Ascending aorta (tissue), 2 donors: ENCODE measurements at regions not wholly inside any gene's neighbourhood (a gene's known extent, or its start where the extent isn't known, plus 50 kb on each side); places are given as distances from the start of the nearest gene placed in this dataset.

ENCODE experiments used
- DNase-seq, 2 donors: peaks; one replicate each; pipeline ENCODE4 v3.0.0-alpha.2; 2019; ENCODE audit warnings: low spot score in 2 of 2
- H3K27ac ChIP-seq, 2 donors: fragments of 200-600 bp; sonication (generic); one replicate each; pipeline ENCODE4 v1.5.1; 2016 to 2017; ENCODE audit warnings: mild to moderate bottlenecking in 1 of 2
- H3K27me3 ChIP-seq: fragments of 200-600 bp; sonication (generic); one replicate; pipeline ENCODE4 v1.5.1; 2017
- H3K36me3 ChIP-seq, 2 donors: fragments of 200-600 bp; sonication (generic); one replicate each; pipeline ENCODE4 v1.5.1; 2016
- H3K4me1 ChIP-seq, 2 donors: fragments of 200-600 bp; sonication (generic); one replicate each; pipeline ENCODE4 v1.5.1; 2016 to 2017; ENCODE audit warnings: mild to moderate bottlenecking in 1 of 2
- H3K4me3 ChIP-seq, 2 donors: fragments of 200-600 bp; sonication (generic); one replicate each; pipeline ENCODE4 v1.5.1; 2016 to 2017; ENCODE audit warnings: mild to moderate bottlenecking in 1 of 2
- H3K9me3 ChIP-seq, 2 donors: fragments of 200-600 bp; sonication (generic); one replicate each; pipeline ENCODE4 v1.5.1; 2016
- intact Hi-C: fragments of 100-400 bp; cut with DNase I; formaldehyde crosslinking; loops from one replicate; pipeline ENCODE4 v1.15.1; 2023
- TF ChIP-seq, protein P1 (sequence below), 3 experiments: fragments of 200-600 bp in 2 of 3; fragments of 450-650 bp in 1 of 3; sonication (generic) in 2 of 3; IDR thresholded peaks; one replicate each; pipeline ENCODE4 v1.5.1; 2016 to 2019; ENCODE audit warnings: antibody characterized with exemption in 3 of 3, mild to moderate bottlenecking in 1 of 3, moderate library complexity in 1 of 3

DNA sequence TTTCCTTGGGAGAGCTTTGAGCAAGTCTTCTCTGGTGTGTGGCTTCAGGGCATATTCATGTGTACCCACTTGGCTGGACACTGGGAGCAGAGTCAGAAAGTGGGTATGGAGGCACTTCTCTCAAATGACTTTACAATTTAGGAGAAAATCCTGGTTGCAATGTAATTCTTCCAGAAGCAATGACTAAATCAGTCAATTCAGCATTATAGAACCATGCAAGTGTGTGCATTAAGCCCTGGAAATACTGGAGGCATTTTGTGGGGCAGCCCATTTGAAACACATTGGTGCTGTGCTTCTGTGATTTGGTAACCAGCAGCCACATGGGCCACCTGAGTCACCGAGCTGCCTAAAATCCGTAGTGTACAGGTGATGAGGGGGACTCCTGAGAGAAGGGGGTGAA, 94.6 kb upstream of the TAS2R1 start:
- no peak for DNase-seq
- no peak overlapping the region for H3K4me3 ChIP-seq
- no peaks in the 10 kb centered on the region for H3K27me3 ChIP-seq
- no peaks in the 10 kb centered on the region for H3K4me1 ChIP-seq
- TF ChIP-seq, protein P1, sequence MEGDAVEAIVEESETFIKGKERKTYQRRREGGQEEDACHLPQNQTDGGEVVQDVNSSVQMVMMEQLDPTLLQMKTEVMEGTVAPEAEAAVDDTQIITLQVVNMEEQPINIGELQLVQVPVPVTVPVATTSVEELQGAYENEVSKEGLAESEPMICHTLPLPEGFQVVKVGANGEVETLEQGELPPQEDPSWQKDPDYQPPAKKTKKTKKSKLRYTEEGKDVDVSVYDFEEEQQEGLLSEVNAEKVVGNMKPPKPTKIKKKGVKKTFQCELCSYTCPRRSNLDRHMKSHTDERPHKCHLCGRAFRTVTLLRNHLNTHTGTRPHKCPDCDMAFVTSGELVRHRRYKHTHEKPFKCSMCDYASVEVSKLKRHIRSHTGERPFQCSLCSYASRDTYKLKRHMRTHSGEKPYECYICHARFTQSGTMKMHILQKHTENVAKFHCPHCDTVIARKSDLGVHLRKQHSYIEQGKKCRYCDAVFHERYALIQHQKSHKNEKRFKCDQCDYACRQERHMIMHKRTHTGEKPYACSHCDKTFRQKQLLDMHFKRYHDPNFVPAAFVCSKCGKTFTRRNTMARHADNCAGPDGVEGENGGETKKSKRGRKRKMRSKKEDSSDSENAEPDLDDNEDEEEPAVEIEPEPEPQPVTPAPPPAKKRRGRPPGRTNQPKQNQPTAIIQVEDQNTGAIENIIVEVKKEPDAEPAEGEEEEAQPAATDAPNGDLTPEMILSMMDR (IDR thresholded peaks at IDR 0.05): no peak
- H3K9me3 ChIP-seq: no peaks in the 10 kb centered on the region
- intact Hi-C loops: no loop called here
- H3K27ac ChIP-seq: no peak overlapping the region
- H3K36me3 ChIP-seq: no peaks in the 10 kb centered on the region

DNA sequence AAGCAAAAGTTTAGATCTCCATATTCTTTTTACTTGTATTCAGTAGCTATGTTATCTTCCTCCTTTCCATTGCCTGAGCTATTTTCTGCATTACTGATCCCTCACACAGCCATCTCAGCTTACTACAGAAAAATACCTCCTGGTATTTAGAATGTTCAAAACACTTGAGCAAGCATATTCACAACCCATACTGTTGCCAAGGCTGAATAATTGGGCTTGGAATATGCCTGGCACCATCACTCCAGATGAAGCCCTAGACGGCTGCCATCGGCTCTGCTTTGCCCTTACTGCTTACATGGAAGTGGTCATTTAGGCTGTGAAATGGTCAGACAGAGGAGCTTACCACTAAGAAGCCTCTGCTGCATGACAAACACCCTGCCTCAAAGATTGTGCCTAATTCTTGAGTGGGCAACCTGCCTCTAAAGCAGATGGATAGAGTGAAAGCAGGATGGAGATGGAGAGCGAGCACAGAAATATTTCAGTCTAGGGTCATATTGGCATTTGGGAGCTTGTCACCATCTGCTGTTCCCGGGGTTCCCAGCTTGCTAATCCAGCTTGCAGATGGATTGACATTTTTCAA, 92.5 kb upstream of the TAS2R1 start:
- intact Hi-C loops: no loop called here
- no peak for DNase-seq
- no peaks in the 10 kb centered on the region for H3K9me3 ChIP-seq

DNA sequence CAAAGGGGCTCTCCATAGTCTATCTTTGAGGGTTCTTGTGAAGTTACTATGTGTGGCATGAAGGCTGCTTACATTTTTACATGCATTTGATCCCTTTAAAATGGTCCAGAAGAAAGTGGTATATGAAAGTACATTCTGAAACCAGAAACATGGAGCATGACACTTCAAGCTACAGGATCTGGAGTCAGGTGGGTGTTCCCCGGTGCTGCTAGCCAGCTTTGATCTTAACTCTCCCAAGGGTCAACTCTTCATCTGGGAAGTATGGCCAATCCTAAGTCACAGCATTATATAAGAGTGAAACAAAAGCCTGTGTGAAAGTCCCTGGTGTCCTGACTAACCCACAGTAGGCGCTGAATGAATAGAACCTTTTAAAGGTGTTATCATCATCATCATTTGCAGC, 91.0 kb upstream of the TAS2R1 start:
- Histone ChIP-seq H3K4me3 (no peak overlapping the region), H3K36me3 (no peaks in the 10 kb centered on the region), H3K9me3 (no peaks in the 10 kb centered on the region), H3K4me1 (no peaks in the 10 kb centered on the region), H3K27me3 (no peaks in the 10 kb centered on the region), H3K27ac (no peak overlapping the region)
- no peak for DNase-seq
- TF ChIP-seq, protein P1 (IDR thresholded peaks at IDR 0.05): no peak
- intact Hi-C loops: no loop called here

More for the DNA sequence above, 92.5 kb upstream of the TAS2R1 start:
- Histone ChIP-seq H3K27me3 (no peaks in the 10 kb centered on the region), H3K36me3 (no peaks in the 10 kb centered on the region), H3K27ac (no peak overlapping the region), H3K4me1 (no peaks in the 10 kb centered on the region), H3K4me3 (no peak overlapping the region)
- TF ChIP-seq, protein P1 (IDR thresholded peaks at IDR 0.05): no peak

DNA sequence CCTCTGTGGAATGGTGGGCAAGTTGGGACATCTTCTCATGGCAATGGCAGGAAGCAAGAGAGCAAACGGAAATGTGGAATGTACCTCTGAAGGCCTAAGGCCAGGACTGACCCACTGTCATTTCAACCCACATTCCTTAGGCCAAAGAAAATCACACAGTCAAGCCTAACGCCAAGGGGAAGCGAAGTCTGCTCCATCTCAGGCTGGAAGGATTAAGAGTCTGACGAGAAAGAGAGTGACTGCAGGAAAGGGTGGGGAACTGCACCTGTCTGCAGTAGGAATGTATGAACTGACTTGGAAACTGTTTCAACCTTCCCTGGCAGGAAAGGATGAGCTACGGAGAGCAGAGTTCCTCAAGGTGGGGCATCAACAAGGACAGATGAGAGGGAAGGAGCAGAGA, 90.2 kb upstream of the TAS2R1 start:
- TF ChIP-seq, protein P1 (IDR thresholded peaks at IDR 0.05): no peak
- Histone ChIP-seq H3K4me3 (no peak overlapping the region), H3K27me3 (no peaks in the 10 kb centered on the region), H3K9me3 (no peaks in the 10 kb centered on the region), H3K36me3 (no peaks in the 10 kb centered on the region), H3K4me1 (no peaks in the 10 kb centered on the region), H3K27ac (no peak overlapping the region)
- intact Hi-C loops: no loop called here
- DNase-seq: no peak

DNA sequence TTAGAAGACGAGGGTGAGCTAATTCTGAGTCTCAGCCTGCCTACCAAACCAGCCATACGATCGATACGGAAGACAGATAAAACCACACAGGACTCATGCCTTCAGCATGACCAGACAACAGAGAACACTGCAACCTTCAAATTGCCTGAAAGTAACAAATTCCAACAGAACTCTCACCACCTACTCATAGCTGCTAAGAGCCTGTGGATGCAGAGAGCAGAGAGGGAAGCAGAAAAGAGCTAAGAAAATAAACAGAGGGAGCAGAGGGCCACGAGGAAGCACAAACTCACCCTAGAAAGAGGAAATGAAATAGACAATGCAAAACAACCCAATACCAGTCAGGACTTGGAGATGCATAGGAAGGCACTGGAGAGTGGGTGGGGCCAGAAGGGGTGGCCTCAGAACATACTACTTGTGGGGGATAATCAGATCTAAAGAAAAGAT, 86.7 kb upstream of the TAS2R1 start:
- no peaks in the 10 kb centered on the region for H3K36me3 ChIP-seq
- intact Hi-C loops: no loop called here
- TF ChIP-seq, protein P1 (IDR thresholded peaks at IDR 0.05): no peak
- no peaks in the 10 kb centered on the region for H3K27me3 ChIP-seq
- no peak for DNase-seq
- H3K4me3 ChIP-seq: no peak overlapping the region
- H3K9me3 ChIP-seq: no peaks in the 10 kb centered on the region
- H3K4me1 ChIP-seq: no peaks in the 10 kb centered on the region
- no peak overlapping the region for H3K27ac ChIP-seq

DNA sequence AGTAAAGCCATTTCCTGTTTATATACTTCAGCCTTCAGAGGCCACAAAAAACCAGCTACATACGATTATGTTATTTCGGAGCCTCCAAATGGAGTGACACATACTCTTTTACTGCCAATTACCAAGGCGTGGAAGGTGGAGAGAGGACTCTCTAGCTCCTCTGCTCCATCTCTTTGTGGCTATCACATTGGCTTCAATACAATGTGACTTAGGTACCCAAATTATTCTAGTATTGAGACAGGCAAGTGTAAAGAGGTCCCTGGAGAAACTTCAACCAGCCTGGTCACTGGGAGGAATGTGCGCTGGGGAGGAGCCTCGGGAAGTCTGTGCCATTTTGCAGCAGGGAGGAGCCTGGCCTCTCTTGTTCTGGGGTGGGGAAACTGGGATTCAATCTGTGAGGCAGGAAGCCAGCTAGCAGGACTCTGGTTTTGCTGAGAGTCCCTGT, 85.8 kb upstream of the TAS2R1 start:
- TF ChIP-seq, protein P1 (IDR thresholded peaks at IDR 0.05): no peak
- no peak overlapping the region for H3K4me3 ChIP-seq
- no peaks in the 10 kb centered on the region for H3K4me1 ChIP-seq
- H3K36me3 ChIP-seq: no peaks in the 10 kb centered on the region
- no peak for DNase-seq
- no peak overlapping the region for H3K27ac ChIP-seq
- H3K27me3 ChIP-seq: no peaks in the 10 kb centered on the region
- no peaks in the 10 kb centered on the region for H3K9me3 ChIP-seq
- intact Hi-C loops: no loop called here
